Tibial nerve (tissue), 4 donors: ENCODE measurements at regions not wholly inside any gene's neighbourhood (a gene's known extent, or its start where the extent isn't known, plus 50 kb on each side); places are given as distances from the start of the nearest gene placed in this dataset.

ENCODE experiments used
- DNase-seq, 2 donors: peaks; one replicate each; pipeline ENCODE4 v3.0.0-alpha.2; 2019; ENCODE audit warnings: low spot score in 2 of 2
- H3K27ac ChIP-seq, 4 donors: fragments of 200-600 bp; sonication (generic) in 3 of 4; one replicate each; pipeline ENCODE4 v1.5.1; 2017 to 2019; ENCODE audit warnings: mild to moderate bottlenecking in 1 of 4
- H3K27me3 ChIP-seq, 2 donors: fragments of 200-600 bp; sonication (generic) in 1 of 2; one replicate each; pipeline versions ENCODE4 v1.5.1 to v1.6.0; 2017 to 2019
- H3K36me3 ChIP-seq, 3 donors: fragments of 200-600 bp; sonication (generic); one replicate each; pipeline ENCODE4 v1.5.1; 2018 to 2019
- H3K4me1 ChIP-seq, 4 donors: fragments of 200-600 bp; sonication (generic) in 3 of 4; one replicate each; pipeline ENCODE4 v1.5.1; 2017 to 2019
- H3K4me3 ChIP-seq, 4 donors: fragments of 200-600 bp; sonication (generic) in 3 of 4; one replicate each; pipeline ENCODE4 v1.5.1; 2017 to 2019; ENCODE audit warnings: mild to moderate bottlenecking in 1 of 4, moderate library complexity in 1 of 4
- H3K9me3 ChIP-seq, 4 donors: fragments of 200-600 bp; sonication (generic) in 3 of 4; one replicate each; pipeline ENCODE4 v1.5.1; 2017 to 2019
- CTCF ChIP-seq, 5 experiments: fragments of 200-600 bp in 3 of 5; fragments of 450-650 bp in 2 of 5; sonication (generic) in 3 of 5; IDR thresholded peaks; one replicate each; pipeline ENCODE4 v1.5.1; 2016 to 2019; ENCODE audit warnings: antibody characterized with exemption in 5 of 5, mild to moderate bottlenecking in 3 of 5, moderate library complexity in 2 of 5
- EP300 ChIP-seq, 2 donors: sonication (generic); formaldehyde crosslinking; IDR thresholded peaks; one replicate each; pipeline ENCODE4 v1.6.1; 2017; ENCODE audit warnings: antibody characterized with exemption in 2 of 2, mild to moderate bottlenecking in 1 of 2
- POLR2A ChIP-seq, 2 donors: fragments of 450-650 bp; IDR thresholded peaks; one replicate each; pipeline ENCODE4 v1.6.1; 2017; ENCODE audit warnings: antibody characterized with exemption in 2 of 2, mild to moderate bottlenecking in 2 of 2, moderate library complexity in 2 of 2
- WGBS, 2 donors: methylation state at CpG; one replicate each; pipeline ENCODE4 v1.1.5; 2018; 5-methylcytosine and 5-hydroxymethylcytosine counted together

- WGBS, 2 donors: 50 to 52% methylated on average over 10 of the region's 10 CpGs
- H3K4me1 ChIP-seq: peaks cover 0 to 32% (median 0%) of the 10 kb centered on the region in 4 donors
- no peaks in the 10 kb centered on the region for H3K9me3 ChIP-seq
- no peak for TF ChIP-seq CTCF (IDR thresholded peaks at IDR 0.05)
- peak in 1 of 2 donors; percentile 33 for TF ChIP-seq EP300 (IDR thresholded peaks at IDR 0.05)
- no peak for TF ChIP-seq POLR2A (IDR thresholded peaks at IDR 0.05)
- H3K36me3 ChIP-seq: no peaks in the 10 kb centered on the region
- DNase-seq: no peak
- no peak overlapping the region for H3K4me3 ChIP-seq
- no peak overlapping the region for H3K27ac ChIP-seq
- no peaks in the 10 kb centered on the region for H3K27me3 ChIP-seq
These were observed 244.4 kb upstream of the TUT7 start for GRCh38 chr9:86598411-86599239.

GRCh38 chr9:86594724-86595123, 240.5 kb upstream of the TUT7 start:
- Histone ChIP-seq H3K36me3 (no peaks in the 10 kb centered on the region), H3K27me3 (no peaks in the 10 kb centered on the region), H3K27ac (no peak overlapping the region), H3K9me3 (no peaks in the 10 kb centered on the region), H3K4me3 (no peak overlapping the region), H3K4me1 (peaks cover 0 to 16% (median 0%) of the 10 kb centered on the region in 4 donors)
- TF ChIP-seq EP300 (IDR thresholded peaks at IDR 0.05) (no peak), CTCF (IDR thresholded peaks at IDR 0.05) (no peak), POLR2A (IDR thresholded peaks at IDR 0.05) (no peak)
- 81 to 86% methylated on average over 10 of the region's 10 CpGs for WGBS, 2 donors
- no peak for DNase-seq

DNA sequence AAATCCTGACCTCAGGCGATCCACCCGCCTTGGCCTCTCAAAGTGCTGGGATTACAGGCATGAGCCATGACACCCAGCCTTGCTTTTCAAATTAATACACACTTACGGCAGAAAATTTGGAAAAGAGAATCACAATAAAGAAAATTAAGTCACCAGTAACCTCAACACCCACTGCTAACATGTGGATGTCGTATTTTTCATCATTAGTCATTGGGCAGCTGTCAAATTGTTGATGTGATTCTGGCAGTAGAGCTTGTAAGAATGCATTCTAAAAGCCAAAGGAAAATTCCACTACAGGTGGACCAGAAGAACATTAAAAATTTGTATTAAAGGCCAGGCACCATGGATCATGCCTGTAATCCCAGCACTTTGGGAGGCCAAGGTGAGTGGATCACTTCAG, 237.3 kb upstream of the TUT7 start:
- no peak for TF ChIP-seq EP300 (IDR thresholded peaks at IDR 0.05)
- TF ChIP-seq CTCF (IDR thresholded peaks at IDR 0.05): no peak
- TF ChIP-seq POLR2A (IDR thresholded peaks at IDR 0.05): no peak
- Histone ChIP-seq H3K36me3 (no peaks in the 10 kb centered on the region), H3K4me1 (no peaks in the 10 kb centered on the region), H3K27me3 (no peaks in the 10 kb centered on the region), H3K9me3 (no peaks in the 10 kb centered on the region), H3K27ac (no peak overlapping the region), H3K4me3 (no peak overlapping the region)
- no peak for DNase-seq
- 78 to 90% methylated on average over 4 of the region's 4 CpGs for WGBS, 2 donors

DNA sequence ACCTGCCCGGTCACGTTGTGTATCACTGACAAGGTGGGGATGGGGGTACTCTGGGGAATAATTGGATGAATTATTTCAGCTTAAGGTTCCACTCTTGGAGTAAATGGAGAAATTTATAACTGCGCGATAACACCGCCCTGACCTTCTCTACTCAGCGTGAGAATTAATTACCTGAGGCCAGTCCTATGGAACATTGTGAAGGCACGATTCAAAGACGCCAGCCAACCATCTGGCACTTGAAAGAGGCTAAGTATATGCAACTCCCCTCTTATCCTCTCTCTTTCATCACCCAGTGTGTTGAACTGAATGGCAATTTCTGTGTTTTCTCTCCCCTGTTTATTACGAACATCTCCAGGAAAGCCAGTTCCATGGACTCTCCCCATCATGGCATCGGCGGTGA, 235.5 kb upstream of the TUT7 start:
- DNase-seq: no peak
- H3K9me3 ChIP-seq: no peaks in the 10 kb centered on the region
- no peaks in the 10 kb centered on the region for H3K27me3 ChIP-seq
- 93% methylated on average over 11 of the region's 11 CpGs for WGBS, 2 donors
- H3K27ac ChIP-seq: no peak overlapping the region
- H3K4me3 ChIP-seq: no peak overlapping the region
- TF ChIP-seq POLR2A (IDR thresholded peaks at IDR 0.05): no peak
- TF ChIP-seq CTCF (IDR thresholded peaks at IDR 0.05): no peak
- no peak for TF ChIP-seq EP300 (IDR thresholded peaks at IDR 0.05)
- H3K4me1 ChIP-seq: peaks cover 0 to 6% (median 0%) of the 10 kb centered on the region in 4 donors
- no peaks in the 10 kb centered on the region for H3K36me3 ChIP-seq

GRCh38 chr9:86589273-86589672, 235.1 kb upstream of the TUT7 start:
- Histone ChIP-seq H3K27me3 (no peaks in the 10 kb centered on the region), H3K27ac (no peak overlapping the region), H3K4me3 (no peak overlapping the region), H3K9me3 (no peaks in the 10 kb centered on the region), H3K4me1 (peaks cover 0 to 6% (median 0%) of the 10 kb centered on the region in 4 donors), H3K36me3 (no peaks in the 10 kb centered on the region)
- TF ChIP-seq CTCF (IDR thresholded peaks at IDR 0.05): no peak
- no peak for TF ChIP-seq POLR2A (IDR thresholded peaks at IDR 0.05)
- TF ChIP-seq EP300 (IDR thresholded peaks at IDR 0.05): no peak
- WGBS, 2 donors: 87% methylated on average over 6 of the region's 6 CpGs
- DNase-seq: no peak
